GM23338 (cell line): ENCODE measurements at regions not wholly inside any gene's neighbourhood (a gene's known extent, or its start where the extent isn't known, plus 50 kb on each side); places are given as distances from the start of the nearest gene placed in this dataset.

Experiments used
- ATAC-seq: fragments of 200-7000 bp; cut with Tn5 transposase; 3 replicates; pipeline ENCODE4 v1.9.1; 2020
- DNase-seq: peaks from one replicate; pipeline ENCODE4 v3.0.0-alpha.2; 2015; ENCODE audit warnings: low spot score
- H2AFZ ChIP-seq: fragments of 200-600 bp; sonication (generic); 2 replicates; pipeline ENCODE4 v1.8.0; 2016; ENCODE audit warnings: antibody characterized with exemption, mild to moderate bottlenecking, moderate library complexity
- H3F3A ChIP-seq: fragments of 200-600 bp; sonication (generic); replicated peaks from 2 replicates; pipeline ENCODE4 v1.8.0; 2017; ENCODE audit warnings: antibody characterized with exemption, mixed run types, low read depth
- H3K27ac ChIP-seq: fragments of 200-600 bp; sonication (generic); 2 replicates; pipeline ENCODE4 v1.6.1; 2016; ENCODE audit warnings: low read depth
- H3K27me3 ChIP-seq: fragments of 200-600 bp; sonication (generic); 2 replicates; pipeline ENCODE4 v1.8.0; 2016; ENCODE audit warnings: mild to moderate bottlenecking, mixed run types, moderate library complexity; ENCODE audit not compliant: insufficient read depth
- H3K36me3 ChIP-seq: fragments of 200-600 bp; sonication (generic); 2 replicates; pipeline ENCODE4 v1.8.0; 2016; ENCODE audit warnings: mild to moderate bottlenecking; ENCODE audit not compliant: insufficient read depth
- H3K4me1 ChIP-seq: fragments of 200-600 bp; sonication (generic); 2 replicates; pipeline ENCODE4 v1.8.0; 2016; ENCODE audit warnings: mild to moderate bottlenecking, moderate library complexity; ENCODE audit not compliant: insufficient read depth
- H3K4me2 ChIP-seq: fragments of 200-600 bp; sonication (generic); 2 replicates; pipeline ENCODE4 v1.7.1; 2017; ENCODE audit warnings: mixed run types
- H3K4me3 ChIP-seq: fragments of 200-600 bp; sonication (generic); 2 replicates; pipeline ENCODE4 v1.6.1; 2016; ENCODE audit warnings: mixed run types
- H3K79me2 ChIP-seq: fragments of 200-600 bp; sonication (generic); replicated peaks from 2 replicates; pipeline ENCODE4 v1.8.0; 2017; ENCODE audit warnings: mild to moderate bottlenecking; ENCODE audit not compliant: insufficient read depth
- H3K9me2 ChIP-seq: fragments of 200-600 bp; sonication (generic); 2 replicates; pipeline ENCODE4 v1.8.0; 2017; ENCODE audit not compliant: insufficient read depth
- H4K20me1 ChIP-seq: fragments of 200-600 bp; sonication (generic); replicated peaks from 2 replicates; pipeline ENCODE4 v1.8.0; 2017; ENCODE audit warnings: mild to moderate bottlenecking; ENCODE audit not compliant: insufficient read depth
- H3K27ac Mint-ChIP-seq: 2 replicates; pipeline ENCODE4 v1.8.0; 2020; ENCODE audit warnings: inconsistent platforms, mild to moderate bottlenecking, moderate library complexity, mixed read lengths
- H3K27me3 Mint-ChIP-seq: 3 replicates; pipeline ENCODE4 v1.8.0; 2022; ENCODE audit warnings: low read depth, mild to moderate bottlenecking, moderate library complexity, mixed read lengths, inconsistent platforms; ENCODE audit not compliant: insufficient read depth, poor library complexity
- H3K36me3 Mint-ChIP-seq: 3 replicates; pipeline ENCODE4 v1.8.0; 2021; ENCODE audit warnings: low read depth, mild to moderate bottlenecking, inconsistent platforms, moderate library complexity, mixed read lengths
- H3K4me1 Mint-ChIP-seq: 3 replicates; pipeline ENCODE4 v1.8.0; 2020; ENCODE audit warnings: mild to moderate bottlenecking, inconsistent platforms, mixed read lengths
- H3K4me3 Mint-ChIP-seq: 3 replicates; pipeline ENCODE4 v1.8.0; 2021; ENCODE audit warnings: moderate library complexity, mild to moderate bottlenecking, inconsistent platforms, mixed read lengths
- H3K9me3 Mint-ChIP-seq: 3 replicates; pipeline ENCODE4 v1.8.0; 2020; ENCODE audit warnings: moderate library complexity, mild to moderate bottlenecking, inconsistent platforms, mixed read lengths
- CREB1 ChIP-seq: fragments of 250-450 bp; sonication (Bioruptor Pico); IDR thresholded peaks from 2 replicates; pipeline ENCODE4 v1.5.0; 2020; ENCODE audit warnings: low read depth, mild to moderate bottlenecking, moderate library complexity
- CTCF ChIP-seq, 2 experiments: fragments of 200-600 bp in 1 of 2; sonication (generic) in 1 of 2; conservative IDR thresholded peaks; 2 replicates each; pipeline versions ENCODE4 v1.5.1 to v1.6.1; 2016 to 2017; ENCODE audit warnings: antibody characterized with exemption in 2 of 2, low read depth in 2 of 2, mild to moderate bottlenecking in 2 of 2, moderate library complexity in 1 of 2
- ETS1 ChIP-seq: IDR thresholded peaks from 2 replicates; pipeline ENCODE4 v1.6.1; 2016; ENCODE audit warnings: antibody characterized with exemption
- EZH2 ChIP-seq: fragments of 200-600 bp; sonication (generic); IDR thresholded peaks from one replicate; pipeline ENCODE4 v1.8.0; 2017; ENCODE audit warnings: antibody characterized with exemption, mild to moderate bottlenecking, low read depth; ENCODE audit not compliant: unreplicated experiment
- EZH2phosphoT487 ChIP-seq: fragments of 200-600 bp; sonication (generic); IDR thresholded peaks from one replicate; pipeline ENCODE4 v1.8.1; 2018; ENCODE audit warnings: antibody characterized with exemption; ENCODE audit not compliant: unreplicated experiment
- JUNB ChIP-seq: IDR thresholded peaks from one replicate; pipeline ENCODE4 v1.6.1; 2016; ENCODE audit warnings: antibody characterized with exemption; ENCODE audit not compliant: unreplicated experiment
- NANOG ChIP-seq: IDR thresholded peaks from 2 replicates; pipeline ENCODE4 v1.6.1; 2016; ENCODE audit warnings: antibody characterized with exemption, borderline replicate concordance
- POLR2AphosphoS5 ChIP-seq: IDR thresholded peaks from 2 replicates; pipeline ENCODE4 v1.6.1; 2016; ENCODE audit warnings: antibody characterized with exemption, low read depth
- STAT1 ChIP-seq: IDR thresholded peaks from one replicate; pipeline ENCODE4 v1.6.1; 2016; ENCODE audit warnings: antibody characterized with exemption; ENCODE audit not compliant: unreplicated experiment
- ZNF331 ChIP-seq: fragments of 250-450 bp; sonication (Bioruptor Pico); IDR thresholded peaks from 2 replicates; pipeline ENCODE4 v1.5.0; 2020; ENCODE audit warnings: low read depth, mild to moderate bottlenecking, moderate library complexity
- TF ChIP-seq, protein P1 (sequence below): IDR thresholded peaks from one replicate; pipeline ENCODE4 v1.6.1; 2018; ENCODE audit warnings: antibody characterized with exemption; ENCODE audit not compliant: unreplicated experiment
- TF ChIP-seq, protein P2 (sequence below): fragments of 250-450 bp; sonication (Bioruptor Pico); IDR thresholded peaks from 2 replicates; pipeline ENCODE4 v1.5.0; 2020; ENCODE audit warnings: mild to moderate bottlenecking, moderate library complexity

GRCh38 chr12:83932011-83932410 is 980.6 kb downstream of the SLC6A15 start:
- TF ChIP-seq EZH2 (no peak), STAT1 (no peak), POLR2AphosphoS5 (no peak), NANOG (no peak), ZNF331 (CRISPR knock-in tag) (no peak), JUNB (no peak), CTCF (conservative IDR thresholded peaks at IDR 0.05; ENCODE audit: low read depth in 2 of 2) (no peak), ETS1 (no peak), CREB1 (CRISPR knock-in tag) (no peak), EZH2phosphoT487 (no peak)
- TF ChIP-seq, protein P1, sequence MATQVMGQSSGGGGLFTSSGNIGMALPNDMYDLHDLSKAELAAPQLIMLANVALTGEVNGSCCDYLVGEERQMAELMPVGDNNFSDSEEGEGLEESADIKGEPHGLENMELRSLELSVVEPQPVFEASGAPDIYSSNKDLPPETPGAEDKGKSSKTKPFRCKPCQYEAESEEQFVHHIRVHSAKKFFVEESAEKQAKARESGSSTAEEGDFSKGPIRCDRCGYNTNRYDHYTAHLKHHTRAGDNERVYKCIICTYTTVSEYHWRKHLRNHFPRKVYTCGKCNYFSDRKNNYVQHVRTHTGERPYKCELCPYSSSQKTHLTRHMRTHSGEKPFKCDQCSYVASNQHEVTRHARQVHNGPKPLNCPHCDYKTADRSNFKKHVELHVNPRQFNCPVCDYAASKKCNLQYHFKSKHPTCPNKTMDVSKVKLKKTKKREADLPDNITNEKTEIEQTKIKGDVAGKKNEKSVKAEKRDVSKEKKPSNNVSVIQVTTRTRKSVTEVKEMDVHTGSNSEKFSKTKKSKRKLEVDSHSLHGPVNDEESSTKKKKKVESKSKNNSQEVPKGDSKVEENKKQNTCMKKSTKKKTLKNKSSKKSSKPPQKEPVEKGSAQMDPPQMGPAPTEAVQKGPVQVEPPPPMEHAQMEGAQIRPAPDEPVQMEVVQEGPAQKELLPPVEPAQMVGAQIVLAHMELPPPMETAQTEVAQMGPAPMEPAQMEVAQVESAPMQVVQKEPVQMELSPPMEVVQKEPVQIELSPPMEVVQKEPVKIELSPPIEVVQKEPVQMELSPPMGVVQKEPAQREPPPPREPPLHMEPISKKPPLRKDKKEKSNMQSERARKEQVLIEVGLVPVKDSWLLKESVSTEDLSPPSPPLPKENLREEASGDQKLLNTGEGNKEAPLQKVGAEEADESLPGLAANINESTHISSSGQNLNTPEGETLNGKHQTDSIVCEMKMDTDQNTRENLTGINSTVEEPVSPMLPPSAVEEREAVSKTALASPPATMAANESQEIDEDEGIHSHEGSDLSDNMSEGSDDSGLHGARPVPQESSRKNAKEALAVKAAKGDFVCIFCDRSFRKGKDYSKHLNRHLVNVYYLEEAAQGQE, result no peak
- TF ChIP-seq, protein P2, sequence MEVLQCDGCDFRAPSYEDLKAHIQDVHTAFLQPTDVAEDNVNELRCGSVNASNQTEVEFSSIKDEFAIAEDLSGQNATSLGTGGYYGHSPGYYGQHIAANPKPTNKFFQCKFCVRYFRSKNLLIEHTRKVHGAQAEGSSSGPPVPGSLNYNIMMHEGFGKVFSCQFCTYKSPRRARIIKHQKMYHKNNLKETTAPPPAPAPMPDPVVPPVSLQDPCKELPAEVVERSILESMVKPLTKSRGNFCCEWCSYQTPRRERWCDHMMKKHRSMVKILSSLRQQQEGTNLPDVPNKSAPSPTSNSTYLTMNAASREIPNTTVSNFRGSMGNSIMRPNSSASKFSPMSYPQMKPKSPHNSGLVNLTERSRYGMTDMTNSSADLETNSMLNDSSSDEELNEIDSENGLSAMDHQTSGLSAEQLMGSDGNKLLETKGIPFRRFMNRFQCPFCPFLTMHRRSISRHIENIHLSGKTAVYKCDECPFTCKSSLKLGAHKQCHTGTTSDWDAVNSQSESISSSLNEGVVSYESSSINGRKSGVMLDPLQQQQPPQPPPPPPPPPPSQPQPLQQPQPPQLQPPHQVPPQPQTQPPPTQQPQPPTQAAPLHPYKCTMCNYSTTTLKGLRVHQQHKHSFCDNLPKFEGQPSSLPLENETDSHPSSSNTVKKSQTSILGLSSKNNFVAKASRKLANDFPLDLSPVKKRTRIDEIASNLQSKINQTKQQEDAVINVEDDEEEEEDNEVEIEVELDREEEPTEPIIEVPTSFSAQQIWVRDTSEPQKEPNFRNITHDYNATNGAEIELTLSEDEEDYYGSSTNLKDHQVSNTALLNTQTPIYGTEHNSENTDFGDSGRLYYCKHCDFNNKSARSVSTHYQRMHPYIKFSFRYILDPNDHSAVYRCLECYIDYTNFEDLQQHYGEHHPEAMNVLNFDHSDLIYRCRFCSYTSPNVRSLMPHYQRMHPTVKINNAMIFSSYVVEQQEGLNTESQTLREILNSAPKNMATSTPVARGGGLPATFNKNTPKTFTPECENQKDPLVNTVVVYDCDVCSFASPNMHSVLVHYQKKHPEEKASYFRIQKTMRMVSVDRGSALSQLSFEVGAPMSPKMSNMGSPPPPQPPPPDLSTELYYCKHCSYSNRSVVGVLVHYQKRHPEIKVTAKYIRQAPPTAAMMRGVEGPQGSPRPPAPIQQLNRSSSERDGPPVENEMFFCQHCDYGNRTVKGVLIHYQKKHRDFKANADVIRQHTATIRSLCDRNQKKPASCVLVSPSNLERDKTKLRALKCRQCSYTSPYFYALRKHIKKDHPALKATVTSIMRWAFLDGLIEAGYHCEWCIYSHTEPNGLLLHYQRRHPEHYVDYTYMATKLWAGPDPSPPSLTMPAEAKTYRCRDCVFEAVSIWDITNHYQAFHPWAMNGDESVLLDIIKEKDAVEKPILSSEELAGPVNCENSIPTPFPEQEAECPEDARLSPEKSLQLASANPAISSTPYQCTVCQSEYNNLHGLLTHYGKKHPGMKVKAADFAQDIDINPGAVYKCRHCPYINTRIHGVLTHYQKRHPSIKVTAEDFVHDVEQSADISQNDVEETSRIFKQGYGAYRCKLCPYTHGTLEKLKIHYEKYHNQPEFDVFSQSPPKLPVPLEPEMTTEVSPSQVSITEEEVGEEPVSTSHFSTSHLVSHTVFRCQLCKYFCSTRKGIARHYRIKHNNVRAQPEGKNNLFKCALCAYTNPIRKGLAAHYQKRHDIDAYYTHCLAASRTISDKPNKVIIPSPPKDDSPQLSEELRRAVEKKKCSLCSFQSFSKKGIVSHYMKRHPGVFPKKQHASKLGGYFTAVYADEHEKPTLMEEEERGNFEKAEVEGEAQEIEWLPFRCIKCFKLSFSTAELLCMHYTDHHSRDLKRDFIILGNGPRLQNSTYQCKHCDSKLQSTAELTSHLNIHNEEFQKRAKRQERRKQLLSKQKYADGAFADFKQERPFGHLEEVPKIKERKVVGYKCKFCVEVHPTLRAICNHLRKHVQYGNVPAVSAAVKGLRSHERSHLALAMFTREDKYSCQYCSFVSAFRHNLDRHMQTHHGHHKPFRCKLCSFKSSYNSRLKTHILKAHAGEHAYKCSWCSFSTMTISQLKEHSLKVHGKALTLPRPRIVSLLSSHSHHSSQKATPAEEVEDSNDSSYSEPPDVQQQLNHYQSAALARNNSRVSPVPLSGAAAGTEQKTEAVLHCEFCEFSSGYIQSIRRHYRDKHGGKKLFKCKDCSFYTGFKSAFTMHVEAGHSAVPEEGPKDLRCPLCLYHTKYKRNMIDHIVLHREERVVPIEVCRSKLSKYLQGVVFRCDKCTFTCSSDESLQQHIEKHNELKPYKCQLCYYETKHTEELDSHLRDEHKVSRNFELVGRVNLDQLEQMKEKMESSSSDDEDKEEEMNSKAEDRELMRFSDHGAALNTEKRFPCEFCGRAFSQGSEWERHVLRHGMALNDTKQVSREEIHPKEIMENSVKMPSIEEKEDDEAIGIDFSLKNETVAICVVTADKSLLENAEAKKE (CRISPR knock-in tag), result no peak
- H3K27ac ChIP-seq, result no peak overlapping the region
- H3K27me3 ChIP-seq, result no peaks in the 10 kb centered on the region

More at GRCh38 chr12:83932011-83932410, 980.6 kb downstream of the SLC6A15 start:
- ATAC-seq (no peak), DNase-seq (no peak)
- no peaks in the 10 kb centered on the region for H3K9me3 Mint-ChIP-seq
- Histone ChIP-seq H3F3A (no peaks in the 10 kb centered on the region), H4K20me1 (no peaks in the 10 kb centered on the region), H3K9me2 (no peaks in the 10 kb centered on the region), H3K79me2 (no peaks in the 10 kb centered on the region), H3K36me3 (0 out of 2 replicates have a peak, but pooled peaks cover 5% of the 10 kb centered on the region), H3K4me1 (no peaks in the 10 kb centered on the region), H3K4me2 (no peak overlapping the region), H2AFZ (no peak overlapping the region), H3K4me3 (no peak overlapping the region)
- no peaks in the 10 kb centered on the region for H3K36me3 Mint-ChIP-seq
- no peak overlapping the region for H3K27ac Mint-ChIP-seq
- H3K27me3 Mint-ChIP-seq, result no peaks in the 10 kb centered on the region
- no peaks in the 10 kb centered on the region for H3K4me1 Mint-ChIP-seq
- no peak overlapping the region for H3K4me3 Mint-ChIP-seq
